Breast epithelium (tissue), 3 donors: ENCODE measurements at regions not wholly inside any gene's neighbourhood (a gene's known extent, or its start where the extent isn't known, plus 50 kb on each side); places are given as distances from the start of the nearest gene placed in this dataset.

Experiments used
- POLR2A ChIP-seq: fragments of 450-650 bp; IDR thresholded peaks from one replicate; pipeline ENCODE4 v1.6.1; 2016; ENCODE audit warnings: antibody characterized with exemption, mild to moderate bottlenecking, moderate library complexity
- POLR2AphosphoS5 ChIP-seq, 3 donors: sonication (generic); formaldehyde crosslinking; IDR thresholded peaks; one replicate each; pipeline ENCODE4 v1.6.1; 2017; ENCODE audit warnings: antibody characterized with exemption in 3 of 3
- TF ChIP-seq, protein P1 (sequence below), 3 donors: fragments of 450-650 bp; IDR thresholded peaks; one replicate each; pipeline ENCODE4 v1.5.1; 2016 to 2017; ENCODE audit warnings: antibody characterized with exemption in 3 of 3, mild to moderate bottlenecking in 3 of 3, moderate library complexity in 3 of 3

DNA sequence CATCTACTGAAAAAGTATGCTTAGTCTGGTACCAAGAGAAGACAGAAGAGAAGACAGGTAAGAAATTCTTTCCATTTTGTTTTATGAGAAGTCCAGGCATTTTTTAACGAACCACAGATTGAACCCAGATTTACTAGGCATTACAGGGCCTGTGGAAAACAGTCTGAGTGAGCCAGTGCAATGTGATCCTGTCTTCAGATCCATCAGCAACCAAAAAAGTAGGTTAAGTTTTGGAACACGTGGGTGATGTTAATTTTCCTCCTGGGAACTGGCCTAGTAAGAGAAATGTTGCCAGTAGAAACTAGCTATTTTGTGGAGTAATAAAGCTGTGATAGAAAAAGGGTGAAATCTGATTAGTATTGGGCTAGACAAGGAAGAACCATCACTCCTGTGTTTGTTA lies 440.9 kb upstream of the SEL1L start:
- TF ChIP-seq, protein P1, sequence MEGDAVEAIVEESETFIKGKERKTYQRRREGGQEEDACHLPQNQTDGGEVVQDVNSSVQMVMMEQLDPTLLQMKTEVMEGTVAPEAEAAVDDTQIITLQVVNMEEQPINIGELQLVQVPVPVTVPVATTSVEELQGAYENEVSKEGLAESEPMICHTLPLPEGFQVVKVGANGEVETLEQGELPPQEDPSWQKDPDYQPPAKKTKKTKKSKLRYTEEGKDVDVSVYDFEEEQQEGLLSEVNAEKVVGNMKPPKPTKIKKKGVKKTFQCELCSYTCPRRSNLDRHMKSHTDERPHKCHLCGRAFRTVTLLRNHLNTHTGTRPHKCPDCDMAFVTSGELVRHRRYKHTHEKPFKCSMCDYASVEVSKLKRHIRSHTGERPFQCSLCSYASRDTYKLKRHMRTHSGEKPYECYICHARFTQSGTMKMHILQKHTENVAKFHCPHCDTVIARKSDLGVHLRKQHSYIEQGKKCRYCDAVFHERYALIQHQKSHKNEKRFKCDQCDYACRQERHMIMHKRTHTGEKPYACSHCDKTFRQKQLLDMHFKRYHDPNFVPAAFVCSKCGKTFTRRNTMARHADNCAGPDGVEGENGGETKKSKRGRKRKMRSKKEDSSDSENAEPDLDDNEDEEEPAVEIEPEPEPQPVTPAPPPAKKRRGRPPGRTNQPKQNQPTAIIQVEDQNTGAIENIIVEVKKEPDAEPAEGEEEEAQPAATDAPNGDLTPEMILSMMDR (IDR thresholded peaks at IDR 0.05), result no peak
- TF ChIP-seq POLR2A, result no peak
- TF ChIP-seq POLR2AphosphoS5 (IDR thresholded peaks at IDR 0.05), result no peak
